Esophagus muscularis mucosa (tissue), 3 donors: ENCODE measurements at regions not wholly inside any gene's neighbourhood (a gene's known extent, or its start where the extent isn't known, plus 50 kb on each side); places are given as distances from the start of the nearest gene placed in this dataset.

Experiments used
- EP300 ChIP-seq: sonication (generic); formaldehyde crosslinking; IDR thresholded peaks from one replicate; pipeline ENCODE4 v1.6.1; 2017; ENCODE audit warnings: antibody characterized with exemption
- POLR2AphosphoS5 ChIP-seq, 2 donors: sonication (generic); formaldehyde crosslinking; IDR thresholded peaks; one replicate each; pipeline ENCODE4 v1.6.1; 2017; ENCODE audit warnings: antibody characterized with exemption in 2 of 2

DNA sequence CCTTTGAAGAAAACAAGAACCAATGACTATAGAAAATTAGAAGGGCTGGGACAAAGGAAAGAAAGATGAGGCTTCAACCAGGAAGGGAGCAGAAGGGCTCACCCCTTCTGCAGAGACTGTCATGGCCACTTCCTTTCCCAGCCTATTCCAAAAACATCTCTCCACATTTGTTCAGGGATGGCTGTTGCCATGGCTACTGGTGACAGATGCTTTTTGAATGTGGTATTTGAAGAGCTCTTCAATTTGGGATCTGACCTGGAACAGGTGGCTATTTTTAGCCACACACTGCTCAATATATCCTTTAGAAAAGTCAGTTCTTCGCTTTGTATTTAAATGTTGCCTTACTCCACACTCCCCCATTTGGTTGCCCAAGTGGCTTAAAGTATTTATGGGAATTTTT is 64.1 kb upstream of the LCLAT1 start:
- TF ChIP-seq EP300, result no peak
- TF ChIP-seq POLR2AphosphoS5 (IDR thresholded peaks at IDR 0.05), result no peak
